K562 (cell line): ENCODE measurements at regions not wholly inside any gene's neighbourhood (a gene's known extent, or its start where the extent isn't known, plus 50 kb on each side); places are given as distances from the start of the nearest gene placed in this dataset.

Source experiments
- ATF1 ChIP-seq, 2 experiments: fragments of 450-650 bp in 1 of 2; IDR thresholded peaks; 2 replicates each; pipeline ENCODE4 v1.6.1; 2016; ENCODE audit warnings: missing compliant biosample characterization in 1 of 2, missing genetic modification characterization in 1 of 2
- CTCFL ChIP-seq: IDR thresholded peaks from 2 replicates; pipeline ENCODE4 v1.6.1; 2011; ENCODE audit warnings: borderline replicate concordance, low read depth, mild to moderate bottlenecking, moderate library complexity, low read length; ENCODE audit not compliant: insufficient read depth, poor library complexity, severe bottlenecking
- E2F3 ChIP-seq: fragments of 250-450 bp; sonication (Bioruptor Pico); IDR thresholded peaks from 2 replicates; pipeline ENCODE4 v1.4.0; 2020; ENCODE audit warnings: mild to moderate bottlenecking
- FOXA1 ChIP-seq: fragments of 450-650 bp; IDR thresholded peaks from 2 replicates; pipeline ENCODE4 v1.6.1; 2016; ENCODE audit warnings: mild to moderate bottlenecking, borderline replicate concordance
- KLF6 ChIP-seq: fragments of 250-450 bp; sonication (Bioruptor Pico); IDR thresholded peaks from 2 replicates; pipeline ENCODE4 v1.4.0; 2020; ENCODE audit warnings: mild to moderate bottlenecking, moderate library complexity, borderline replicate concordance
- MYNN ChIP-seq, 2 experiments: sonication (generic); formaldehyde crosslinking in 1 of 2; IDR thresholded peaks; 2 replicates each; pipeline versions ENCODE4 v1.5.0 to v1.6.1; 2016 to 2020; ENCODE audit warnings: antibody characterized with exemption in 1 of 2, missing genetic modification reagents in 1 of 2
- NFRKB ChIP-seq: fragments of 450-650 bp; IDR thresholded peaks from 2 replicates; pipeline ENCODE4 v1.6.1; 2016; ENCODE audit warnings: low read depth
- RBM15 ChIP-seq: fragments of 200-400 bp; formaldehyde crosslinking; IDR thresholded peaks from 2 replicates; pipeline ENCODE4 v1.6.1; 2018; ENCODE audit warnings: mild to moderate bottlenecking, low read length, moderate library complexity; ENCODE audit not compliant: insufficient read depth
- SAP30 ChIP-seq: fragments of 200-600 bp; sonication (generic); IDR thresholded peaks from 2 replicates; pipeline ENCODE4 v1.6.1; 2012; ENCODE audit warnings: borderline replicate concordance, low read depth, mild to moderate bottlenecking, moderate library complexity, low read length, control low read depth, inconsistent platforms; ENCODE audit not compliant: insufficient read depth, poor library complexity, severe bottlenecking
- STAG1 ChIP-seq: sonication (generic); formaldehyde crosslinking; IDR thresholded peaks from 2 replicates; pipeline ENCODE4 v1.5.0; 2020; ENCODE audit warnings: missing genetic modification reagents, borderline replicate concordance
- TEAD2 ChIP-seq: fragments of 450-650 bp; IDR thresholded peaks from 2 replicates; pipeline ENCODE4 v1.6.1; 2016; ENCODE audit warnings: missing genetic modification characterization, control low read depth, missing compliant biosample characterization
- ZBTB34 ChIP-seq: fragments of 250-450 bp; sonication (Bioruptor Pico); IDR thresholded peaks from 2 replicates; pipeline ENCODE4 v1.8.0; 2021; ENCODE audit warnings: mild to moderate bottlenecking, moderate library complexity

GRCh38 chr4:3652586-3652985 is 113.6 kb upstream of the ADRA2C start (continued):
- TF ChIP-seq ZBTB34 (CRISPR knock-in tag) (no peak), NFRKB (no peak), SAP30 (no peak), MYNN (IDR thresholded peaks at IDR 0.05) (no peak), MYNN (CRISPR knock-in tag; IDR thresholded peaks at IDR 0.05) (no peak), TEAD2 (no peak), KLF6 (CRISPR knock-in tag) (no peak), STAG1 (CRISPR knock-in tag) (no peak), RBM15 (no peak), ATF1 (CRISPR knock-in tag; IDR thresholded peaks at IDR 0.05) (no peak), ATF1 (tag; IDR thresholded peaks at IDR 0.05) (no peak), E2F3 (CRISPR knock-in tag) (no peak), CTCFL (no peak), FOXA1 (no peak)
